GM23248 (cell line): ENCODE measurements at regions not wholly inside any gene's neighbourhood (a gene's known extent, or its start where the extent isn't known, plus 50 kb on each side); places are given as distances from the start of the nearest gene placed in this dataset.

Source experiments
- EZH2 ChIP-seq: fragments of 200-600 bp; sonication (generic); IDR thresholded peaks from 2 replicates; pipeline ENCODE4 v1.6.1; 2018; ENCODE audit warnings: antibody characterized with exemption, mild to moderate bottlenecking; ENCODE audit not compliant: insufficient read depth, poor library complexity, severe bottlenecking
- EZH2phosphoT487 ChIP-seq: fragments of 200-600 bp; sonication (generic); IDR thresholded peaks from 2 replicates; pipeline ENCODE4 v1.6.1; 2018; ENCODE audit warnings: antibody characterized with exemption, moderate library complexity, mild to moderate bottlenecking, low read depth; ENCODE audit not compliant: insufficient read depth

- TF ChIP-seq EZH2 (no peak), EZH2phosphoT487 (no peak)
Observed at GRCh38 chr4:114349543-114350175, 248.9 kb upstream of the UGT8 start.
